Nucleus accumbens (tissue), 56 donors: ENCODE measurements at regions not wholly inside any gene's neighbourhood (a gene's known extent, or its start where the extent isn't known, plus 50 kb on each side); places are given as distances from the start of the nearest gene placed in this dataset.

Experiments used
- DNase-seq, 56 donors: peaks; one replicate each; lab custom pipeline; 2025; lab: John Stamatoyannopoulos, UW

DNA sequence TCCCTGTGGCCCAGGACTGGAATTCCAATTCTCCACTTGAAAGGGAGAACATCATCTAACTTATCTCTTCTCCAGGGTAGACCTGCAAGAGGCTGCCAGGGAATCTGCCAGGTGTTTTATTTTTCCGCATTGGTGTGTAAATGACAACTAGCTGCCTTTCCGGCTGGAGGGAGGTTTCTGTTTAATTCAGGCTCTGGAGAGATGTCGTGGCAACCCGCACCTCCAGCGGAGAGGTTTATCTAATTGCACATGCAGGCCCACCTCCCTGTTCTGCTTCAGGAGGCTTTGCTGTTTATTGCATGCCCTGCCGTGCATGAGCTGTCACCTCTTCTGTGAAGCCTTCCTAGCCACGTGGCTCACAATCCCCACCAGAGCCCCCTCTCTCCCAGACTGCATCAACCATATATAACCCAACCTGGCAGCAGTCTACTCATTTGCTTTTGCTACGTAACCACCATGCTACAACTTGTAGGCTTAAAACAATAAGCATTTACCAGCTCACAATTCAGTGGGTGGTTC is 151.6 kb downstream of the C1orf94 start:
- DNase-seq, result peak in 2 of 56 donors; percentile 4

DNA sequence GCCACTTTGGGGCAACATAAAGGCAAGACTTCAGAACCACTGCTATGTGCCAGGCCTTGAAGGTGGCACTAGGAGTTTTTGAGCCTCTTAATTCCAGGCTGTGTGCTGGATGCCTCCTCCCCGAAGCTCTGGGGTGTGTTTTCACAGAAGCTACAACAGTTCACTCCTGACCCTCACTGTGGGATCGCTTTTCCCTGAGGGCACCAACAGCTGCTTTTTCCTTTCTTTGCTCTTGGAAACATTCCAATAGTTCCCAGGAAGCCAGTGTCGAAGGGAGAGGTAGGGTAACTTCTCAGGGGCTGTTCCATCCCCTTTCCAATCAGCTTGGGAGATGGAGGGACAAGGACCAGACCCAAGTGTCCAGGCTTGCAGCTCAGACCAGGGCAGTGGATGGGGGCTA is 153.4 kb downstream of the C1orf94 start:
- no peak for DNase-seq

DNA sequence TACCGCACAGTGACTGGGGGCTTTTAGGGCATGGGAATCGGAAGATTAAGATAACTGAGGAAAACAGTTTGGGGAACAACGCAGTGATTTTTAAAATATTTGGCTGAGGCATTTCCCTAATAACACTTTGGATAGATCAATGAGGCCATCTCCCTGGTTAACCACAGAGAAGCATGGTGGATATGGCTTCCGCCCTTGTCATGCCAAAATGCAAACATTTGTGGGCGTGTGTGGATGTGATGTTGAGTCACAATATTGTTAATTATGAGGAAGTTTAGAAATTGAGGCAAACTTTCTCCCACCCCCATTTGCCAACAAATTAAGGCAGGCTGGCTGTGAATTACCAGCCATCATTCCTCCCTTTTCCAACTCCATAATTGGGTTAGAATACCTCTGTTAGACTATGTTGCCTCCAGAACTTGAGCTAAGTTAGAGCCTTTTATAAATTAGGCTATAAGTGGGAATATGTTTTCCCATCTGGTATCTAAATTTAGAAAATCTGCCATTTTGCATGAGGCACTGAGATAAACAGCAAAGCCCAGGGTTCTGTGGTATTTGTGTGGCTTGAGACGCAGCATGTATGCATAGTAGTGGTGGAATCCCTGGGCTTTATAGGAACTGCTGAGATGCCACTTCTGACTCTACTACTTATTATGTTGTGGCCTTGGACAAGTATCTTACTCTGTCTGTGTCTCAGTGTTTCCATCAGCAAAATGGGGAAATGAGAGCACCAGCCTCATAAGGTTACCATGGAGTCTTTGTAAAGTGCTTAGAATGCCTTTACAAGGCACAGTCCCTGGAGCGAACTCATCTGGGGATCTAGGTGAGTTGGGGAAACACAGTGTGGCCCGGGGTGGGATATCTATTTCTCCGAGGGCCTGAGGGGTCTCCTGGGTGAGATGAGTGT is 154.6 kb downstream of the C1orf94 start:
- no peak for DNase-seq

DNA sequence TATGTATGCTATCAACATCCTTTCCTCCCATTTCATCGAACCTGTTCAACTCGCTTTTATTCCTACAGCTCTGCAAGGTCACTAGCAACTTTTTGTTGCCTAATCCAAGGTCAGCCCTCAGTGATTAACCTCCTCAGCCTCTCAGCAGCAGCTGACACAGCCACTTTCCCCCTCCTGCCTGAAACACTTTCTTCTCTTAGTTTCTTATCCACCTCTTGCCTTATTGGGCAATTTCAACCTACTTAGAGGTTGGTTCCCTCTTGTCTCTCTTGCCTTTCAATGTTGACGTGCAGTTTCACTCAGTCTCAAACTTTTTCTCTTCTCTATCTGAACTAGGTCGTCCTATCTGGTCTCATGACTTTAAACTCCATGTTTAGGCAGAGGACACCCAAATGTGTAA is 156.3 kb downstream of the C1orf94 start:
- no peak for DNase-seq

DNA sequence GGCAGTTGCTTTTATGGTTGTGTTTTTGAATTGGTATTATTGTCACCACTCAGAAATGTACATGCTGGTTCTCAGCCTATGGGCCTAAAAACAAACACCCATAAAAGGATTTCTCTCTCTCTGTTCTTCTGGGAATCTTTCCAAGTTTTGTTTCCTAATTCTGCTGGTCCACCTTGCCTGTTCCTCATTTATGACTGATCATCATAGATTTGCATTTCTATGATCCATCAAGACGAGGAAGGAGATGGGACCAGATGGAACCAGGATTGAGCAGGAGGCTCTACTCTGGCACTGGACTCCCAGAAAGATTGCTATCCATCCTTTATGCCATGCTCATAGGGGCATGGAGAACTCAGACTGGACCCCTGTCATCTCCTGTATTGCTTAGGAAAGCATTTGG is 162.2 kb downstream of the C1orf94 start:
- DNase-seq, result no peak

DNA sequence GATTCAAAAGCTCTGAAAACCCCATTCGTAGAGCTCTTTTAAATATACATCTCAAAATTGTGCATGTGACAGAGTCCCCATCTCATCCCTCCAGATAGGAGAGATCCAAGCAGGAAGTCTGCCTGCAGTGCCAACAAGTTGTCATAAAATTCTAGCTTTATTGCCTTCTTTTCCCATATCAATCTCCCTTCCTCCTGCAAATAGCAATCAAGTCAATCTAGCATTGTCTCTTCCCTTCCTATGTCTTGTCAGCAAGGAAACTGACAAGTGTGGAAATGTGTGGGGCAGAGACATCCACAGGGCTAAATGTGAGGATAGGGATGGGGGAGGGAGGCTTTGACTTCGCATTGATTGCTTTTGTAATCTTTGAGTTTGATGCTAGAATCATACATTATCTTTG is 165.2 kb downstream of the C1orf94 start:
- DNase-seq, result no peak

DNA sequence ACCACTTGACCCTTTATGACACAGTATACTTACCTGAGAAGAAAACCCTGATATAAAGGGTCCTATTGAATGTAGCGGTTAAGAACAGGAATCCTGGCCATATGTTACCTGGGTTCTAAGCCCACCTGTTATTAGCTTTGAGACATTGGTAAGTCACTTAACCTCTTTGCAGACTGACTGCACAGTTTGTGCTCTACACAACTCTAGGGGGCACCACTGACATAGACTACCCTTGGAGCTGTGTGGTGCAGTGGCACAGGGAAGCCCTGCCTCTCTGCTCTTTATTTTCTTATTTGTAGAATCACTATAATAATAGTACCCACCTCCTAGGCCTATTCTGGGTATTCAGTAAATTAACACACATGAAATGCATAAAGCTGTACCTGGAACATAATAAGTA is 165.6 kb downstream of the C1orf94 start:
- no peak for DNase-seq

DNA sequence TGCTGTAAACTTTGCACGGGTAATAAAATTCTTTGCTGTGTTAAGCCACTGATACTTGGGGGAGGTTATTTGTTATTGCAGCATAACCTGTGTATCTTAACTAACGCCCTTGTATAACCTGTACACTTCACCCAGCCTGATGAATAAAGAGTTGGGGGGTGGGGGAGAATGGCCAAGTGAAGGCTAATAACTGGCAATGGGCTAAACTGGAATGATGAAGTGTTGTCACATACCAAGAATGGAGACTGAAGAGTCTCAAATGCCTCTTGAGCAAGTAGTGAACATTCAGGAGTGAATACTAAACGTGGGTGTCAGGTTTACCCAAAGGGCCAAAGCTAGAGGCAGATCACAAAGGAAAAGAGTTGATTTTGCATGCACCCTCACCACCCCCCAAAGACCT is 169.4 kb downstream of the C1orf94 start:
- DNase-seq, result no peak

DNA sequence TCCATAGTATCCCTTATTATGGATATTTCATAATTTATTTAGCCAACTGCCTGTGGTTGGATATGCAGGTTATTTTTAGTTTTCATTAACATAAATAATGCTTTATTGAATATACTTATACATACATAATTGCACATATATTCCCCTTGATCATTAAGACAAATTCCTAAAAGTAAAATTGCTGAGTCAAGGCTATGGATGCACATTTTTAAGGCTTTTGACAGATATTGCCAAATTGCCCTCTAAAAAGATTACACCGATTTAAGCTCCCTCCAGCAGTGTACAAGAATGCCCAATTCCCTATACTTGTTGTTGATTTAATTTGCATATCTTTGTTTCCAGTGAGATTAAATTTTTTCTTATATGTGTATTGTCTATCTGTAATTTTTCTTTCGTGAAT is 176.7 kb downstream of the C1orf94 start:
- no peak for DNase-seq

DNA sequence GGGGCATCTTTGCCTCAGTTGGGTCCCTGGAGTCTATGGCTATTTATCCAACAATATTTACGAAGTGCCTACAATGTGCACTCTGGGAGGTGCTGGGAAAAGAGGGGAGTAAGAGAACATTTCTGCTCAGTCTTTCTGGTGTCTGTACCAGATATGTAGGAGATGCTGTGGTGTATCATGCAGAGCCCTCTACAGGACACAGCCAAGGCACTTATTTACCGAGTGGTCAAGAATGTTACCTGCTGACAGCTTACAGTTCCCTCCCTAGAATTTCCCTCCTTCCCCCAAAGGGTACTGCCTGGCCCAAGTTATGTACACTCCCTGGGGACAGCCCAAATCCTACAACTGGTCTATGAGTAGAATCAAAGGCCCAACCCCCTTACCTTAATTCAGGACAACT is 177.7 kb downstream of the C1orf94 start:
- DNase-seq, result no peak

DNA sequence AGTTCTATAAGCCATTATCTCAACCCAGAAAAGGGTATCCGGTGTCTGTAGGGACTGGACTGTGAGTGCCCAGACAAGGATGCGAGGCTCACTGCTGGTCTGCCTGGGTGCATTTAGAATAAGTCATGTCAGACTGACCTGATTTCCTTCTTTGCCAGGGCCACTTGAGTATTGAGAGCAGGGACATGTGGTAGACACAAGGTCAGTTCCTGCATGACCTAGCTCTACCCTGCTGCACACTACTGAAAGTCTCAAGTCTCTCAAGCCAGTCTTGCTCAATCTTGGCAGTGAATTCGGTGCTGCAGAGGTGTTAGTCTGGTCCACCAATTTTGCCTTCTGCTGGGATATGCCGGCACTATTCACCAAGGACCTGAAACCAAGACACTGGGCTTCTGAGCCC is 180.1 kb downstream of the C1orf94 start:
- no peak for DNase-seq

DNA sequence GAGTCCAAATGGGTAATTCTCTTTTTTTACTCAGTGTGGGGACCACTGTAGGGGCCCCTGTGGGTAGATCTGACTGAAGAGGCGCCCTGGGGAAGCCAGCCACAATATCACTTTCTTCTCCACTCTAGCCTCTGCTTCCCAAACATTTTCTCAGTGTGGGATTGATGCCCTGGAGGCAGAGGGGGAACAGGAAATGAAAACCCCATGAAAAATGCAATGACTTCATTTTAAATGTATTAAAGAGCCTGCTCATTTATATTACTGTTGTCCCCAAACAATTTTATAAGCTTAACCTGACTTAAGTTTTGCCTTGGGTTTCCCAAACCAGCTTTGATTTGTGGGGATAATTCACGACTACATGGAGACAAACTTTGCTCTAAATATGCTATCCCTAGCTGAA is 181.9 kb downstream of the C1orf94 start:
- DNase-seq, result no peak

DNA sequence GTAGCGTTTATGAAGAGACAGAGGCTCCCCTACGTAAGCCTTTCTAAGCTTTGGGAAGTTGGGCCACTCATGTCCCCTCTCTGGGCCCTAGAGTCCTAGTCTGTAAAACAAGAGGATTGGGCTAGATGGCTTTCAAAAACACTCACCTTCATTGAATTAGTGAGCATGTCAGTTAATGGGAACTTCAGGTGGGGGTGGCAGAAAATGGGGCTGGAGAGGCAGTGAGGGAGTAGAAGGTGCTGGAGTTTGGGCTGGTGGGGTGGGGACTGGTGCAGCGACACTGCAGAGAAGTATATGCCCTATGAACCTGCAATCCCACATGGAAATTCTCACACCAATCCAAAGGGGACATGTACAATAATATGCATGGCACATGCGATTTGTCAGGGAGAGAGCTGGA is 182.7 kb downstream of the C1orf94 start:
- DNase-seq, result no peak

DNA sequence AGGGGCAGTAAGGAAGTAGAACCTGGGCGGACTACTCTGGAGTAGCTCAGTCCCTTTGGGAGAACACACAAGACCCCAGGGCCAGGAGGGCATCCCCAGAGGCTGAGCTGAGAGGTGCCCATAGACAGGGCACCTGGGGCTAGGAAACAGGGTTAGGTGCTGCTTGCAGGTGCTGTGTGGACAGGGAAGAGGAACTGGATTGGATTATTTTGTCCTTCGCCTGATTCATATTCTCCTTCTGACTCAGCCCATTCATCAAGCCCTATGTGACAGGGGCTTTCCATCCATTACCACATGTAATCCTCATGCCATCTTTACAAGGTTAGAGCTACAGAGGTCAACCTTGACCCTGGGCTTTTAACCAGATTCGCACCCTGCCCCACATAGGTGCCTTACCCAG is 183.9 kb downstream of the C1orf94 start:
- no peak for DNase-seq

DNA sequence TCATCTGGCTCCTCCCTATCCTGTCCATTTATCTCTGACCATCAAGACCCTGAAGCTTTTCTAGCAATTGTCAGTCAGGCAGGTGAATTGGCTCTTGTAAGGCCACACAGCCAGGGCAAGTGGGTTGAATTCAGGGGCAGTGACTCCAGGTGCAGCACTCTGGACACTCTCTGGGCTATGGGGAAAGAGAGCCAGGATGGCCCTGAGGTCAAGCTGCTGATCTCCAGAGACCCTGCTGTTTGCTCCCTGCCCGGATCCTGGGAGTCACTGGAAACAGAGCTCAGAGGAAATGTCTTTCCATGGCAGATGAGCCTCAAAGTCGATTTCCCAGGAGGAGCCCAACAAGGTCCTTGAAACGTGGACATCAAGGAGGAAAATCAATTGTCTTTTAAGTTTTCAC is 184.4 kb downstream of the C1orf94 start:
- no peak for DNase-seq

DNA sequence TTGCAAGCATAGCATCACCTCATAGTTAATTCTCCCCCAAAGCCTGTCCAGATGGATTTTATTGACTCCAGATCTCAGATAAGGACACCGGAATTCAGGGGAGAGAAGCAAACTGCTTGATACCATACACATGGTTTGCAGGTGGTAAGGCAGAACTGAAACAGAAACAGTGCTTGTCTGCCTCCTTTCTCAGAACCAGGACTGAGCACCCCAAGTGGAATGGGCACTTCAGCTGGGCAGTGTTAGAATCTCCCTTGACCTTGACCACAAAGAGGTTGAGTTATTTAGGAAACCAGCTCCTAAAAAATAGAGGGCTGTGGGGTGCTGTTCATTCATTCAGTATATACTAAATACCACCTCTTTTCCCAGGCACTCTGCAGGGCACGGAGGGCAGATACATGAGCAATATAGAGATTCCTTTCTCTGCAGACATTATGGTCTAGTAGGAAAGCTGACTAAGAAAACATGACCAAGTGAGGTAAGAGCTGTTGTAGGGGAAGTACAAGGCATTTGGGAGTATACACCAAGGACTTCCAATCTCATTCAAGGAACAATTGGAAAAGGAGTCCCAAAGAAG is 185.2 kb downstream of the C1orf94 start:
- no peak for DNase-seq

DNA sequence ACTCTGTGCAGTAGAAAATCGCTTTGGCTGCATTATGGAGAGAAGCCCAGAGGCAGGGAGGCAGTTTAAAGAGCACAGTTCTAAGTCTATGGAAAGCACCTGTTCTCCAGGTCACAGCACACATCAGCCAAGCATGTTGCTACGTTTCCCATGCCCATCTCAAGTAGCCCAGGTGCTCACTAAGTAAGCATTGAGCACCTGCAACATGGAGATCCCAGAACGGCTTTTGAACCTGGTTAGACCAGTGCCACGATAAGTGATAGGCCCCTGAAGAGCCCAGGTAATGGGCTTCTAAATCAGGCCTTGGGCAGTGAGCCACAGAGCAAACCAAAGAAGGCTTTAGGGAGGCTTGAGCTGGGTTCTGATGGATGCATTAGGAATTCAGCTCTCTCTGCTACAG is 186.2 kb downstream of the C1orf94 start:
- no peak for DNase-seq

DNA sequence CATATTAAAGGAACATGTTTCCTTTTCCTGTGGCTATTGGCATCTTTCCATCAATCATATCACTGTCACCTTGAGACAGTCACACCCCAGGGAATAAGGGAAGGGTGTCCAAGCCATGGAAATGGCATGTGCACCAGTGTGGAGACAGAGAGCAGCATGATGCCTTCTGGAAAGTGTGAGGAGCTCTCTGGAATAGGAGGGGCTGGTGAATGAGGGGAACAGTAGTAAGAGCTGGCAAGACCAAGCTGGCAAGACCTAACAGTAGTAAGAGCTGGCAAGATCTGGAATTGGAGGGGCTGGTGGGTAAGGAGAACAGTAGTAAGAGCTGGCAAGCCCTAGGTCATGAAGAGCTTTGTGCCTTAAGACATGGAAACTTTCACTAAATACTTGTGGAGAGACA is 186.7 kb downstream of the C1orf94 start:
- DNase-seq, result no peak

DNA sequence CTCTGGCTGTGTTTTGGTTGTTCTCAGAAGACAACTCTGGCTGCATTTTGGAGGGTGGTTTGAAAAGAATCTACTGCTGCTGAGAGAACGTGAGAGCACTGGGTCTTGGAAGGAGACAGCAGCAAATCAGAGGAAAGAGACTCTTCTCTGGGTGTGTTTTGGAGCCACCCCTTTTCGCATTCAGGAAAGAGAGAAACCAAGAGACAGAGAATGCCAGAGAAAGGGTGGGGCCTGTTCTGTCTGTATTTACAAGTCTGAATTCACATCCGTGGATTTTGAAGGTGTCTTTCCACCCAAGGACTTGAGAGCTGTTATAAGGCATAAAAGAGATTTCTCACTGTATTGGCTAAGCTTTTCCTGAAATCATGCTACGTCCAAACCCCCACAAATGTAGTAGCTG is 187.2 kb downstream of the C1orf94 start:
- DNase-seq, result no peak

DNA sequence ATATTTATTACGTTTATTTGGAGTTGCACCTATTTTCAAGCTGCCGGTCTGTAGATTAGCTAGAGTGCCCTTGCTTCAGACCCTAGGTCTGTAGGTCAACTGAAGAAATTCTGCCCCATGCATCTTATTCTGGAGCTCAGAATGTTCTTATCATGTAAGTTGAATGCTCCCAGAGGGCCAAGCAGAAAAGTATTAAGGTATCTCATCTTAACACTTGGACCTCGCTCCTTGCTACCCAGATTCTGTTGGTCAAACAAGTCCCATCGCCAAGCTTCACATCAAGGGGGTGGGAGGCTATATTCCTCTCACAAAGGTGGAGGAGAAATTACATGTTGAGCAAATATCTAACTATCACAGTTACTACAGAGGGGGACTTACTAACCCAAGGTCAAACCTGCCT is 187.7 kb downstream of the C1orf94 start:
- DNase-seq, result no peak

DNA sequence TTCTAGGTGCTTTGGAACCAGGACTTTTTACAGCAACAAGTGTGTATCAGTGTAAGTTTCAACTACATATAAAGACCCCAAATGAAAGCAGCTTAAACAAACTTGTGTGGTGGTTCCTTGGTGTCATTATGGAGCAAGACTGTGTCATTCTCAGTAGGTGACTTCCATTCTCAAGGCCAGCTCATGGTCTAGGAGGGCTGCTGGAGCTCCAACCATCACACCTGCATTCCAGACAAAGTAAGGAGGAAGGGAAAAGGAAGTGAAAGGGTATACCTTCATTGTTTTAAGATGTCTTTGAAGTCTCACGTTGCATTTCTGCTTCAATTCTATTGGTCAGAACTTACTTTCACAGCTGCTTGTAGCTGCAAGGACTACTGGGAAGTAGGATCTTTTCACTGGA is 188.6 kb downstream of the C1orf94 start:
- no peak for DNase-seq
